Adrenal gland (tissue), 9 donors: ENCODE measurements at regions not wholly inside any gene's neighbourhood (a gene's known extent, or its start where the extent isn't known, plus 50 kb on each side); places are given as distances from the start of the nearest gene placed in this dataset.

Experiments used
- DNase-seq, 7 donors: peaks; one replicate each; pipeline ENCODE4 v3.0.0-alpha.2; 2019 to 2020
- H3K27ac ChIP-seq, 5 donors: fragments of 200-600 bp; sonication (generic) in 4 of 5; 1 replicate in 3 of 5; 2 replicates in 2 of 5; pipeline versions ENCODE4 v1.5.1 to v1.8.0; 2016 to 2020; ENCODE audit warnings: mild to moderate bottlenecking in 1 of 5
- H3K27me3 ChIP-seq: fragments of 200-600 bp; 2 replicates; pipeline ENCODE4 v1.8.0; 2021
- H3K36me3 ChIP-seq, 2 donors: fragments of 200-600 bp; replicated peaks in 1 of 2; 1 replicate in 1 of 2; 2 replicates in 1 of 2; pipeline versions ENCODE4 v1.5.1 to v1.8.0; 2018 to 2022
- H3K4me1 ChIP-seq, 2 donors: fragments of 200-600 bp; replicated peaks in 1 of 2; 1 replicate in 1 of 2; 2 replicates in 1 of 2; pipeline versions ENCODE4 v1.5.1 to v1.8.0; 2018 to 2021
- H3K4me3 ChIP-seq, 4 donors: fragments of 200-600 bp; sonication (generic) in 3 of 4; one replicate each; pipeline ENCODE4 v1.5.1; 2016 to 2018
- H3K9me3 ChIP-seq, 3 donors: fragments of 200-600 bp; sonication (generic) in 1 of 3; replicated peaks in 1 of 3; 1 replicate in 2 of 3; 2 replicates in 1 of 3; pipeline versions ENCODE4 v1.5.1 to v1.8.0; 2016 to 2021
- POLR2A ChIP-seq, 2 donors: fragments of 450-650 bp; IDR thresholded peaks; one replicate each; pipeline ENCODE4 v1.6.1; 2017; ENCODE audit warnings: antibody characterized with exemption in 2 of 2, mild to moderate bottlenecking in 2 of 2, moderate library complexity in 1 of 2
- WGBS, 4 donors: extraction: QIAGEN DNeasy Blood & Tissue Kit in 2 of 4; methylation state at CpG; one replicate each; pipeline versions ENCODE4 v1.1.5 to v1.1.7; 2013 to 2017; 5-methylcytosine and 5-hydroxymethylcytosine counted together
- intact Hi-C, 2 donors: fragments of 100-400 bp; cut with DNase I; formaldehyde crosslinking; loops; one replicate each; pipeline versions ENCODE4 v1.14.1 to v1.15.0; 2022 to 2023
- TF ChIP-seq, protein P1 (sequence below), 6 experiments: fragments of 450-650 bp in 4 of 6; fragments of 200-600 bp in 2 of 6; sonication (generic) in 1 of 6; IDR thresholded peaks; 1 replicate in 5 of 6; 2 replicates in 1 of 6; pipeline versions ENCODE4 v1.5.1 to v1.8.0; 2016 to 2021; ENCODE audit warnings: antibody characterized with exemption in 6 of 6, mild to moderate bottlenecking in 2 of 6, moderate library complexity in 1 of 6
- donor health status: healthy with polysubstance abuse.
- donor health status: Bipolar disorder and iron deficiency.
- donor health status: DM: yes; HTN: yes; CAD: no.
- donor health status: DM: no; HTN: no; CAD: no.
- donor health status: DM: no; HTN: no; CAD: no.

GRCh38 chr6:137933696-137934095 is 66.6 kb downstream of the TNFAIP3 start:
- DNase-seq: peak in 5 of 7 donors; percentile 28 to 53 (median 43)
- no peak for TF ChIP-seq POLR2A (IDR thresholded peaks at IDR 0.05)
- TF ChIP-seq, protein P1, sequence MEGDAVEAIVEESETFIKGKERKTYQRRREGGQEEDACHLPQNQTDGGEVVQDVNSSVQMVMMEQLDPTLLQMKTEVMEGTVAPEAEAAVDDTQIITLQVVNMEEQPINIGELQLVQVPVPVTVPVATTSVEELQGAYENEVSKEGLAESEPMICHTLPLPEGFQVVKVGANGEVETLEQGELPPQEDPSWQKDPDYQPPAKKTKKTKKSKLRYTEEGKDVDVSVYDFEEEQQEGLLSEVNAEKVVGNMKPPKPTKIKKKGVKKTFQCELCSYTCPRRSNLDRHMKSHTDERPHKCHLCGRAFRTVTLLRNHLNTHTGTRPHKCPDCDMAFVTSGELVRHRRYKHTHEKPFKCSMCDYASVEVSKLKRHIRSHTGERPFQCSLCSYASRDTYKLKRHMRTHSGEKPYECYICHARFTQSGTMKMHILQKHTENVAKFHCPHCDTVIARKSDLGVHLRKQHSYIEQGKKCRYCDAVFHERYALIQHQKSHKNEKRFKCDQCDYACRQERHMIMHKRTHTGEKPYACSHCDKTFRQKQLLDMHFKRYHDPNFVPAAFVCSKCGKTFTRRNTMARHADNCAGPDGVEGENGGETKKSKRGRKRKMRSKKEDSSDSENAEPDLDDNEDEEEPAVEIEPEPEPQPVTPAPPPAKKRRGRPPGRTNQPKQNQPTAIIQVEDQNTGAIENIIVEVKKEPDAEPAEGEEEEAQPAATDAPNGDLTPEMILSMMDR (IDR thresholded peaks at IDR 0.05): no peak
- Histone ChIP-seq H3K4me3 (no peak overlapping the region), H3K4me1 (no peaks in the 10 kb centered on the region), H3K9me3 (peaks cover 0 to 6% (median 0%) of the 10 kb centered on the region in 3 donors), H3K36me3 (no peaks in the 10 kb centered on the region), H3K27me3 (no peaks in the 10 kb centered on the region), H3K27ac (peak overlapping the region in 2 of 5 donors; percentile 8 to 30)
- 44 to 48% (median 46%) methylated on average over 3 of the region's 3 CpGs for WGBS, 4 donors
- intact Hi-C loops: no loop called here

DNA sequence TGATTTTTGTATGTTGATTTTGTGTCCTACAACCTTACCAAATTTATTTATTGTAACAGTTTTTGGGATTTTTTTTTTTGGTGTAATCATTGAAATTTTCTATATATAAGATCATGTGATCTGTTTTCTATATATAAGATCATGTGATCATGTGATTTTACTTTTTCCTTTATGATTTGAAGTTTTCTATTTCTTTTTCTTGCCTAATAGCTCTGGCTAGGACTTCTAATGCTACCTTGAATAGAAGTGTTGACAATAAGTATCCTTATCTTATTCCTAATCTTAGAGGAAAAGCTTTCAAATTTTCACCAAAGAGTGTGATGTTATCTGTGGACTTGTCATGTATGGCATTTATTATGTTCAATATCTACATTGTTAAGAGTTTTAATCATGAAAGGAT is 69.7 kb downstream of the TNFAIP3 start:
- Histone ChIP-seq H3K27ac (no peak overlapping the region), H3K36me3 (no peaks in the 10 kb centered on the region), H3K9me3 (peaks cover 0 to 6% (median 0%) of the 10 kb centered on the region in 3 donors), H3K4me3 (no peak overlapping the region), H3K27me3 (no peaks in the 10 kb centered on the region), H3K4me1 (no peaks in the 10 kb centered on the region)
- intact Hi-C loops: no loop called here
- no peak for DNase-seq
- TF ChIP-seq, protein P1 (IDR thresholded peaks at IDR 0.05): no peak
- TF ChIP-seq POLR2A (IDR thresholded peaks at IDR 0.05): no peak

DNA sequence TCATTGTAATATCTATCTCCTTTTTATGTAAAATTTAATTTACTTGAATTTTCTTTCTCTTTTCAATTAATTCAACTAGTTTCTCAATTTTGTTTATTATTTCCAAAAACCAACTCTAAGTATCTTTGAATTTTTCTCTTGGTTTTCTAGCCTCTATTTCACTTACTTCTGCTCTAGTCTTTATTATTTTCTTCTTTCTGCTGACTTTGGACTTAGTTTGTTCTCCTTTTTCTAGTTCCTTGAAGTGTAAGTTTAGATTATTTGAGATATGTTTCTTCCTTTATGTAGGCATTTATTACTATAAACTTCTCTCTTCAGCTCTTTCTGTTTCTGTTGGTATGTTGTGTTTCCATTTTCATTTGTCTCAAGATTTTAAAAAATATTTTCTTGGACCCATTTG is 70.8 kb downstream of the TNFAIP3 start:
- no peak overlapping the region for H3K4me3 ChIP-seq
- intact Hi-C loops: no loop called here
- no peak for DNase-seq

GRCh38 chr6:137938770-137939379 is 71.8 kb downstream of the TNFAIP3 start:
- Histone ChIP-seq H3K4me1 (no peaks in the 10 kb centered on the region), H3K36me3 (no peaks in the 10 kb centered on the region), H3K27me3 (no peaks in the 10 kb centered on the region), H3K9me3 (peaks cover 0 to 6% (median 0%) of the 10 kb centered on the region in 3 donors), H3K4me3 (no peak overlapping the region), H3K27ac (no peak overlapping the region)
- no peak for DNase-seq
- WGBS, 4 donors: 77 to 79% (median 78%) methylated on average over 1 of the region's 1 CpG
- intact Hi-C loops: no loop called here
- TF ChIP-seq, protein P1 (IDR thresholded peaks at IDR 0.05): no peak
- TF ChIP-seq POLR2A (IDR thresholded peaks at IDR 0.05): no peak

More for the DNA sequence above, 70.8 kb downstream of the TNFAIP3 start:
- TF ChIP-seq POLR2A (IDR thresholded peaks at IDR 0.05): no peak
- TF ChIP-seq, protein P1 (IDR thresholded peaks at IDR 0.05): no peak
- H3K36me3 ChIP-seq: no peaks in the 10 kb centered on the region
- no peaks in the 10 kb centered on the region for H3K27me3 ChIP-seq
- H3K4me1 ChIP-seq: no peaks in the 10 kb centered on the region
- no peak overlapping the region for H3K27ac ChIP-seq
- H3K9me3 ChIP-seq: peaks cover 0 to 6% (median 0%) of the 10 kb centered on the region in 3 donors
